Calu3 (cell line): ENCODE measurements at regions not wholly inside any gene's neighbourhood (a gene's known extent, or its start where the extent isn't known, plus 50 kb on each side); places are given as distances from the start of the nearest gene placed in this dataset.

ENCODE experiments used
- BruUV-seq: library from RNA; stranded (reverse); fragments of 400-500 nt; replicated peaks from 2 replicates; lab custom pipeline; 2021; lab: Mats Ljungman, UMichigan
- CTCF ChIA-PET: fragments of 300-600 bp; sonication (Branson Sonifier 250); formaldehyde crosslinking; loops from one replicate; lab custom pipeline; 2022; ENCODE audit warnings: antibody characterized with exemption; lab: Charles Lee
- DNase-seq: peaks from one replicate; pipeline ENCODE4 v3.0.0; 2022
- H3K27ac Mint-ChIP-seq: one replicate; pipeline ENCODE4 v1.8.0; 2022; ENCODE audit warnings: mixed read lengths; ENCODE audit not compliant: unreplicated experiment
- H3K27me3 Mint-ChIP-seq: one replicate; pipeline ENCODE4 v1.8.0; 2022; ENCODE audit warnings: mixed read lengths; ENCODE audit not compliant: unreplicated experiment
- H3K36me3 Mint-ChIP-seq: one replicate; pipeline ENCODE4 v1.8.0; 2022; ENCODE audit warnings: mild to moderate bottlenecking, moderate library complexity, mixed read lengths; ENCODE audit not compliant: insufficient read depth, unreplicated experiment
- H3K4me1 Mint-ChIP-seq: one replicate; pipeline ENCODE4 v1.8.0; 2022; ENCODE audit warnings: mild to moderate bottlenecking, low read depth, mixed read lengths; ENCODE audit not compliant: unreplicated experiment
- H3K4me3 Mint-ChIP-seq: one replicate; pipeline ENCODE4 v1.8.0; 2022; ENCODE audit warnings: mild to moderate bottlenecking, low read depth, moderate library complexity, mixed read lengths; ENCODE audit not compliant: unreplicated experiment
- H3K9me3 Mint-ChIP-seq: one replicate; pipeline ENCODE4 v1.8.0; 2022; ENCODE audit warnings: low read depth, mixed read lengths; ENCODE audit not compliant: unreplicated experiment
- CTCF ChIP-seq: fragments of 200-600 bp; IDR thresholded peaks from one replicate; pipeline ENCODE4 v1.8.0; 2022; ENCODE audit warnings: antibody characterized with exemption; ENCODE audit not compliant: unreplicated experiment
- intact Hi-C: fragments of 100-400 bp; cut with micrococcal nuclease; formaldehyde crosslinking; loops from one replicate; pipeline ENCODE4 v1.10.0; 2022; ENCODE audit not compliant: unreplicated experiment

- H3K4me3 Mint-ChIP-seq, result no peak overlapping the region
- no TSS peak for BruUV-seq
- no peaks in the 10 kb centered on the region for H3K36me3 Mint-ChIP-seq
- no peak overlapping the region for H3K27ac Mint-ChIP-seq
- CTCF ChIA-PET, result no interaction called here
- DNase-seq, result no peak
- H3K9me3 Mint-ChIP-seq, result peaks cover 5% of the 10 kb centered on the region
- no peak for TF ChIP-seq CTCF
- no peaks in the 10 kb centered on the region for H3K4me1 Mint-ChIP-seq
- peaks cover 18% of the 10 kb centered on the region for H3K27me3 Mint-ChIP-seq
- intact Hi-C loops, result no loop called here
These were observed 406.1 kb downstream of the SEC23A start for GRCh38 chr14:38696925-38697324.

GRCh38 chr14:38693423-38693822, 409.6 kb downstream of the SEC23A start:
- Mint-ChIP-seq H3K27me3 (no peaks in the 10 kb centered on the region), H3K4me3 (no peak overlapping the region), H3K36me3 (no peaks in the 10 kb centered on the region), H3K9me3 (peaks cover 5% of the 10 kb centered on the region), H3K4me1 (no peaks in the 10 kb centered on the region), H3K27ac (no peak overlapping the region)
- TF ChIP-seq CTCF, result no peak
- CTCF ChIA-PET, result no interaction called here
- intact Hi-C loops, result no loop called here
- no TSS peak for BruUV-seq
- DNase-seq, result no peak

- H3K36me3 Mint-ChIP-seq, result no peaks in the 10 kb centered on the region
- TF ChIP-seq CTCF, result no peak
- no peaks in the 10 kb centered on the region for H3K4me1 Mint-ChIP-seq
- H3K9me3 Mint-ChIP-seq, result no peaks in the 10 kb centered on the region
- DNase-seq, result no peak
- H3K27ac Mint-ChIP-seq, result no peak overlapping the region
- CTCF ChIA-PET, result no interaction called here
- peaks cover 26% of the 10 kb centered on the region for H3K27me3 Mint-ChIP-seq
- BruUV-seq, result no TSS peak
- intact Hi-C loops, result no loop called here
- no peak overlapping the region for H3K4me3 Mint-ChIP-seq
These were observed 413.1 kb upstream of the CLEC14A start for GRCh38 chr14:38669027-38669426.

GRCh38 chr14:38663382-38663781, 407.5 kb upstream of the CLEC14A start:
- Mint-ChIP-seq H3K27ac (no peak overlapping the region), H3K4me1 (no peaks in the 10 kb centered on the region), H3K27me3 (peaks cover 18% of the 10 kb centered on the region), H3K36me3 (no peaks in the 10 kb centered on the region), H3K4me3 (no peak overlapping the region), H3K9me3 (no peaks in the 10 kb centered on the region)
- intact Hi-C loops, result no loop called here
- BruUV-seq, result no TSS peak
- CTCF ChIA-PET, result interaction anchor here (0.7 kb wide), 1 partner anchor 47 kb away, joined by 3 read pairs; no protein-coding TSS in a partner anchor
- TF ChIP-seq CTCF, result no peak
- no peak for DNase-seq
